ENCODE measurements at regions not wholly inside any gene's neighbourhood (a gene's known extent, or its start where the extent isn't known, plus 50 kb on each side); places are given as distances from the start of the nearest gene placed in this dataset.

DNA sequence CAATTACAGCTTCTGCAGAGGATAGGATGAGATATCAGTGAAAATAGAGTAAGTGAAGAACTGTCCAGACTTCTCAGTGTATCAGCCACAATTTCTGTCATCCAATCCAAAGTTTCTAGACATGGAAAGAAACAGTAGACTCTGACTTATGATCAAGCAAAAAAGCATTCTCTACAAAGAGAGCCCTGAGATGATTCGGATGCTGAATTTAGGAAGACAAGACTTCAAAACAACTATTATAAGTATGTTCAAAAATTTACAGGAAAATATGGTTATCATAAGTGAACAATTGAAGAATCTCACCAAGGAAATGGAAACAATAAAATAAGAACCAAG lies 238.2 kb upstream of the IRS2 start:
- TF ChIP-seq, protein P1, sequence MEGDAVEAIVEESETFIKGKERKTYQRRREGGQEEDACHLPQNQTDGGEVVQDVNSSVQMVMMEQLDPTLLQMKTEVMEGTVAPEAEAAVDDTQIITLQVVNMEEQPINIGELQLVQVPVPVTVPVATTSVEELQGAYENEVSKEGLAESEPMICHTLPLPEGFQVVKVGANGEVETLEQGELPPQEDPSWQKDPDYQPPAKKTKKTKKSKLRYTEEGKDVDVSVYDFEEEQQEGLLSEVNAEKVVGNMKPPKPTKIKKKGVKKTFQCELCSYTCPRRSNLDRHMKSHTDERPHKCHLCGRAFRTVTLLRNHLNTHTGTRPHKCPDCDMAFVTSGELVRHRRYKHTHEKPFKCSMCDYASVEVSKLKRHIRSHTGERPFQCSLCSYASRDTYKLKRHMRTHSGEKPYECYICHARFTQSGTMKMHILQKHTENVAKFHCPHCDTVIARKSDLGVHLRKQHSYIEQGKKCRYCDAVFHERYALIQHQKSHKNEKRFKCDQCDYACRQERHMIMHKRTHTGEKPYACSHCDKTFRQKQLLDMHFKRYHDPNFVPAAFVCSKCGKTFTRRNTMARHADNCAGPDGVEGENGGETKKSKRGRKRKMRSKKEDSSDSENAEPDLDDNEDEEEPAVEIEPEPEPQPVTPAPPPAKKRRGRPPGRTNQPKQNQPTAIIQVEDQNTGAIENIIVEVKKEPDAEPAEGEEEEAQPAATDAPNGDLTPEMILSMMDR (IDR thresholded peaks at IDR 0.05; ENCODE audit: insufficient read depth, low read depth, low read length, missing control alignments) = no peak
- H3K4me3 ChIP-seq (ENCODE audit: low read length) = no peak overlapping the region
- no peak for DNase-seq (ENCODE audit: low read depth)

DNA sequence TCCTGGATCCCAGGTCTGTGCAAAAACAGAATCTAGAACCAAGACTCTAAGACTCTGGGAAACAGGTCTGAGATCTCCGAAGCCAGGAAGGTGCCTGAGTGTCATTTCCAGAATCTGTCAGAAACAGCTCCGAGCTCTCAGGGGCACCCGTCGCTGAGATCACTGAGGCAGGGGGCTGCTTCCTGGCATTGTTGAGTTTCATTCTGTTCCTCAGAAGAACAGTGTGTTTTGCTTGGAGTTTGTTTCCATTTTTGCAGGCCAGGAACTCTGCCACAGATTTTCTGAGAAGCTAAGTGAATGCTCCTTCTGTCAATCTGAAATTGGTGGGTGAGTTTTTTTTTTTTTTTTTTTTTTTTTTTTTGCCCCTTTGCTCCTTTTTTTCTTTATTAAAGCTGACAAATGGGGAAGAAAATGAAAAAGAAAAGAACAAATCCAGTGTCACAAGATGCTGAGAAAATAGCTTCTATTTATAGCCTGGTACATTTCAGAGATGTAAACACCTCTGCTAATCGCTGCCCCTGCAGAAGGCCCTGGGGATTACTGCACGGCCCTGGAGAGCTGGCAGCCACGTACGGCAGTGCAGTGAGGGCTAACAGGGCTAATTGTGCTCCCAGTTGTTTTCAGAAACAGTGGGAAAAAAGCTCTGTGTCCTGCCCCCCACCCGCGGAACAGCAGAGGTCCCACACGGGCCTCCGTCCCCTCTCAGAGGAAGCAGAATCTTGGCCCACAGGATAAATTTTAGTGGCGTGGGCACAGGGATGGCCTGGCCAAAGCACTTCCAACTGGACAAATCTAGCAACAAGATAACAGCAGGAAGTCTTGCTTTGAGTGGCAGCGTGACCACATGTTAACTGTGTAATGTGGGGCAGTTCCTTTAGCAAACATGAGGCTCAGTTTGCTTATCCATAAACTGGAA lies 237.6 kb upstream of the IRS2 start:
- TF ChIP-seq, protein P1 (IDR thresholded peaks at IDR 0.05; ENCODE audit: insufficient read depth, low read depth, low read length, missing control alignments) = no peak
- no peak overlapping the region for H3K4me3 ChIP-seq (ENCODE audit: low read length)
- DNase-seq (ENCODE audit: low read depth) = no peak

DNA sequence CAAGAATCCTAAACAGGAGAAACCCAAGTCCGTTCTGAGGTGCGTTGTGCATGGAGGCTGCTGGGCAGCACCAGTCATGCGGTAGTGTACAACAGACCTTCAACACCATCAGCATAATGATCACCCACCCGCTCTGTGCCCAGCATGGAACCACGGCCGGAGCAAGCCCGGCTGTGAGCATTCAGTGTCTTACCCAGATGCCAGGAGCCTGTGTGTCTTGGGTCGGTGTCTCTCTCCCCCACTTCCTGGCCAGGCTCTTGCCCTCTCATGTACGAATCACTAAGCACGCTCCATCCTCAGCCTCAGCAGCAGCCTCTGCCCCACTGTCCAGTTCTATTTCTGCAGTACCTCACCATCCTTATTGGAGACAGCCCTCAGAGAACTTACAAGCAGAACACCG lies 231.6 kb upstream of the IRS2 start:
- H3K4me3 ChIP-seq (ENCODE audit: low read length) = no peak overlapping the region
- DNase-seq (ENCODE audit: low read depth) = peak; percentile 28
- TF ChIP-seq, protein P1 (IDR thresholded peaks at IDR 0.05; ENCODE audit: insufficient read depth, low read depth, low read length, missing control alignments) = no peak

DNA sequence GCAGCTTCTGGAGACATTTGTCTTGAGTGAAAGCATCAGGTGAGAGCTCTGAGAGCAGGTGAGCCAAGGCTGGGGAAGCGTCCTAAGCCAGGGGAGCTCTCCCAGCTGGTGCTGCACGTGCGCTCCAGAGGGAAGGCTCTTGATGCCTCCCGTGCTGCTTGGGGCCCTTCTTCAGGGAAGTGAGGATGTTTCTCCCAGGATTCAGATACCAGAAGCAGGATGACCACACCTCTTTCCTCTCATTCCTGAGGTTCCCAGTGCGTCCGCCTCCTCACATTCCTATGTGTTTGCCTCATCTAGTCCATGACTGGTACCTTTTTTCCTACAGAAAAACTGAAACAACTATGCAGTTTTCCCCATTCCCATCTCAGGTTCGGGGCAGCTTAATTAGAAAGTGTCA lies 231.0 kb upstream of the IRS2 start:
- TF ChIP-seq, protein P1 (IDR thresholded peaks at IDR 0.05; ENCODE audit: insufficient read depth, low read depth, low read length, missing control alignments) = no peak
- DNase-seq (ENCODE audit: low read depth) = peak; percentile 91
- H3K4me3 ChIP-seq (ENCODE audit: low read length) = no peak overlapping the region

DNA sequence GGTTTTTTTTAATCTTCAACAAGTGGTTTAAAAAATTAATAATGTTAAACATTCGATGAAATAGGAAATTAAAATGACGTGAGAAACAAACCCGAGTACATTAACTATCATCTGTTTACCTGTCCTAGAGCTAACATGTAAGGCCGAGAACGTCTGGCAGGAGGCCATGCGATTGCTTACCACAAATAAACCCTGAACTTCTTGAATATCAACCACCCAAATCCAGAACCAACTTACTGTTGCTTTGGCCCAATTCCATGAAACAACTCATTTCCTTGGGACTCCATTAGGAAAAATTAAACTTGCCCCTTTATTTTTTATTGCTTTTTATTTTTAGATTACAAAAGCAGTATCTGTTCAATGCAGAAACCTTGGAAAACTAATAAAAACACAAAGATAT lies 228.9 kb upstream of the IRS2 start:
- DNase-seq (ENCODE audit: low read depth) = peak; percentile 81
- TF ChIP-seq, protein P1 (IDR thresholded peaks at IDR 0.05; ENCODE audit: insufficient read depth, low read depth, low read length, missing control alignments) = no peak
- no peak overlapping the region for H3K4me3 ChIP-seq (ENCODE audit: low read length)

DNA sequence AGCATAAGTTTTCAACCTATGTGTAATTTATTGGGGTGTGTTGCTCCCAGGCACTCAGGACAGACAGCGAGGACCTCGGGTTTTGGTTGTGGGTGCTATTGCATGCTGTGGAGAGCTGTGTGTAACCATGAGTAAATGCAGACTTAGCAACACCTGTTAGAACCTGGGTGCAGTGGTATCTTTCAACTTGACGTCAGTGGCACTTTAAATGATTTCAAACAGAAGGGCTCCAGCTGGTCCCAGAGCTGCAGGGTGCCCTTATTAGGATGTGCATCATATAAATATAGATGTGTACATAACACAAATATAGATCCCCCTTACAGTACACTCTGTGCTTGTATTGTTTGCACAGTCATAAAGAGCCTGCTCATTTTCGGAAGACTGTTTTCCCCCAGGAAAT lies 228.3 kb upstream of the IRS2 start:
- DNase-seq (ENCODE audit: low read depth) = peak; percentile 26
- no peak overlapping the region for H3K4me3 ChIP-seq (ENCODE audit: low read length)
- TF ChIP-seq, protein P1 (IDR thresholded peaks at IDR 0.05; ENCODE audit: insufficient read depth, low read depth, low read length, missing control alignments) = no peak
